ENCODE measurements at regions not wholly inside any gene's neighbourhood (a gene's known extent, or its start where the extent isn't known, plus 50 kb on each side); places are given as distances from the start of the nearest gene placed in this dataset.

GRCh38 chr2:157933160-157933920 is 57.2 kb upstream of the ACVR1 start:
- DNase-seq (ENCODE audit: low read depth) = no peak

DNA sequence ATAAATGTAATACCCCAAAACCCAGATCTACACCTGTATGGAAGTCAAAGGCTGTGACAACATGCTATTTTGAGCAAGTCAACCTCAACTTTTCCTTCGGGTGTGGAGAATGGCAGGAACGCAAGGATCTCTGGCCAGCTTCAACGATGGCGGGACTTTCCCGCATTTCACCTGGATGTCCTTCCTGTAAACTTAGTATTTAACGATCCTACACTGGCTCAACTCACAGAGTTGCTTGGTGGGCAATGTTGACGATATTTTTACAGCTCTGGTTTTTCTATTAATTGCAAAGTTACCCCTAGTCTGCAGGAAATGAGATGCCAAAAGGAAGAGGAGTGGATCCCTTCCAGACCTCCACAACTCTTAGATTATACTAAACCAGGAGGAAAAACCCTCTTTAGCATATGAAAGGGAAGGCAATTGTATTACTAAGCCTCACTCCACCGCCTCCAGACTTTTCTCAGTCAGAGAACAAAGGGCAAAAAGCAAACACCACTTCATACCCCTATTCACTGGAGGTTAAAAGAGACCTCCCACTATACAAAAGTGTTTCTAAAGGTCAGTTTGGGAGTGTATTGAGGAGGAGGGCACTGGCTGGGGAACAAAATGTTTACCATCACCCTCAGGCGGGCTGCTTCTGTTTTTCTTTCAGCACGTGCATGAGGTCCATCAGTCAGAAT is 56.5 kb upstream of the ACVR1 start:
- no peak for DNase-seq (ENCODE audit: low read depth)

DNA sequence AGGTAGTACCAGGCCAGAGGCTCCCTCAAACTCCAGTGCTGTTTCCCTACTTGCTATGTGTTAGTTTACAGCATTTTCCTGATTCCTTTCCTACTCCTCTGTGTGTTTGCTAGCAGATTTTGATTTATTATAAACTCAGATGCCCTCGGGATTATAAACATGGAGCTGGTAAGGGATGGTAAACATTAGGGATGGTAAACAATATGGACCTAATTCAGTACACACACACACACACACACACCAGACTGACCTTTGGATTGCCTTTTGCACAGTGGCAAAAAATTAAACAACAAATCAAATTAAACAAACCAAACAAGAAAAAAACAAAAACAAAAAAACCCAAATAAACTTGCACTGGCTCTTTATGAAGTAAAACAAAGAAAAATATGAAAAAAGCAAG is 55.4 kb upstream of the ACVR1 start:
- DNase-seq (ENCODE audit: low read depth) = no peak

- no peak for DNase-seq (ENCODE audit: low read depth)
Observed at GRCh38 chr2:157930728-157931127, 54.6 kb upstream of the ACVR1 start.

- no peak for DNase-seq (ENCODE audit: low read depth)
Observed at GRCh38 chr2:157929871-157930667, 53.9 kb upstream of the ACVR1 start.

- DNase-seq (ENCODE audit: low read depth) = no peak
Observed at GRCh38 chr2:157928372-157928771, 52.2 kb upstream of the ACVR1 start.

- no peak for DNase-seq (ENCODE audit: low read depth)
Observed at GRCh38 chr2:157927155-157927554, 51.0 kb upstream of the ACVR1 start.
